ENCODE measurements at regions not wholly inside any gene's neighbourhood (a gene's known extent, or its start where the extent isn't known, plus 50 kb on each side); places are given as distances from the start of the nearest gene placed in this dataset.

GRCh38 chr1:78359666-78360065 lies 131.1 kb upstream of the PTGFR start:
- no peak for DNase-seq

- DNase-seq = no peak
These were observed 130.2 kb upstream of the PTGFR start for GRCh38 chr1:78360584-78360983.

- no peak for DNase-seq
These were observed 123.1 kb upstream of the PTGFR start for GRCh38 chr1:78367700-78368099.

GRCh38 chr1:78369546-78369945 lies 121.2 kb upstream of the PTGFR start:
- no peak for DNase-seq

GRCh38 chr1:78370356-78370755 lies 120.4 kb upstream of the PTGFR start:
- no peak for DNase-seq

- DNase-seq = no peak
These were observed 119.8 kb upstream of the PTGFR start for GRCh38 chr1:78370779-78371482.

GRCh38 chr1:78373676-78374075 lies 117.1 kb upstream of the PTGFR start:
- no peak for DNase-seq

- no peak for DNase-seq
These were observed 114.8 kb upstream of the PTGFR start for GRCh38 chr1:78375996-78376395.

GRCh38 chr1:78377356-78377928 lies 113.3 kb upstream of the PTGFR start:
- DNase-seq = peak in 1 of 56 donors; percentile 1

- no peak for DNase-seq
These were observed 106.9 kb upstream of the PTGFR start for GRCh38 chr1:78383923-78384322.

GRCh38 chr1:78385744-78386462 lies 104.9 kb upstream of the PTGFR start:
- no peak for DNase-seq

- DNase-seq = no peak
These were observed 103.6 kb upstream of the PTGFR start for GRCh38 chr1:78387201-78387600.

- DNase-seq = no peak
These were observed 102.9 kb upstream of the PTGFR start for GRCh38 chr1:78387871-78388270.

- no peak for DNase-seq
These were observed 102.5 kb upstream of the PTGFR start for GRCh38 chr1:78388275-78388674.

GRCh38 chr1:78401148-78401547 lies 89.6 kb upstream of the PTGFR start:
- no peak for DNase-seq

GRCh38 chr1:78408192-78408591 lies 82.6 kb upstream of the PTGFR start:
- no peak for DNase-seq

- DNase-seq = no peak
These were observed 82.0 kb upstream of the PTGFR start for GRCh38 chr1:78408810-78409209.

- no peak for DNase-seq
These were observed 80.1 kb upstream of the PTGFR start for GRCh38 chr1:78410643-78411042.

- no peak for DNase-seq
These were observed 79.1 kb upstream of the PTGFR start for GRCh38 chr1:78411707-78412106.

GRCh38 chr1:78415165-78415564 lies 75.6 kb upstream of the PTGFR start:
- DNase-seq = no peak

- no peak for DNase-seq
These were observed 71.5 kb upstream of the PTGFR start for GRCh38 chr1:78419309-78419708.

- DNase-seq = no peak
These were observed 70.6 kb upstream of the PTGFR start for GRCh38 chr1:78420181-78420580.

- no peak for DNase-seq
These were observed 70.1 kb upstream of the PTGFR start for GRCh38 chr1:78420688-78421087.
